ENCODE measurements at regions not wholly inside any gene's neighbourhood (a gene's known extent, or its start where the extent isn't known, plus 50 kb on each side); places are given as distances from the start of the nearest gene placed in this dataset.

DNA sequence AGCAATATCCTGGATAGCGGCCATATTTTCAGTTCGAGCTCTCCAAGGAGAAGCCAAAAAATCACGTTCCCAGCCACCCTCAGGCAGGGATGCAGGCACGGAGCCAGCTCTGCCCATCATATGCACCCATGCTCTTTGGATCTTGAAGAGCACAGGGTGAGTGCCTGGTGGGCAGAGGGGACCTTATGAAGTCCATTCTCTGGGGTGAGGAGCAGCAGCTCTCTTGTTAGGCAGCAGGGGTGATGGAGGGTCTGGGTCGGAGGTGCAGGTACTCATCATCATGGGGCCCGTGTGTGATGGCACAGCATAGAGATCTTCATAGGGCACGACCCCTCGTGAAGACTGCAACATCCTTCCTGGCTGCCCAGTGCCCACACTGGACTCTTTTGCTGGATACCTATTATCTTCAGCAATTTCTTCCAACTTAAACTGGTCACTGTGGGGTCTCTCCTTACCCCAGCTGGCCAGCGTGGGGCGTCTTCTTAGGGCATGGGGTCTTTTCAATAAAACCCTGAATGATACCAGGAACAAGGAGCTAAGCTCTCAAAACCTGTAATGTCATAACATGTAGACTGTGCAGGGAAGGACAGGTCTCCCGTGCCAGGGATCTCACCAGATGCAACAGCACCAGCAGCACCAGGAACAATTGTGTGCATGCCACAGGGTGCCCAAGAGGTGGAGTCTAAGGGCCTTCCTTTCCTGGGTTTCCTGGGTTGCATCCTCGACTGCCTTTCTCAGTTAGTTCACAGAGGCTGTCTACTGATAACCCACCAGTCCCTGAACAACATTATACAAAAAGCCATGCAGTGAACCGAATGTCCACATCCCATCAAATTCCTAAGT, 165.0 kb downstream of the TENT4A start:
- TF ChIP-seq CEBPB (IDR thresholded peaks at IDR 0.05), result no peak
- TF ChIP-seq, protein P1, sequence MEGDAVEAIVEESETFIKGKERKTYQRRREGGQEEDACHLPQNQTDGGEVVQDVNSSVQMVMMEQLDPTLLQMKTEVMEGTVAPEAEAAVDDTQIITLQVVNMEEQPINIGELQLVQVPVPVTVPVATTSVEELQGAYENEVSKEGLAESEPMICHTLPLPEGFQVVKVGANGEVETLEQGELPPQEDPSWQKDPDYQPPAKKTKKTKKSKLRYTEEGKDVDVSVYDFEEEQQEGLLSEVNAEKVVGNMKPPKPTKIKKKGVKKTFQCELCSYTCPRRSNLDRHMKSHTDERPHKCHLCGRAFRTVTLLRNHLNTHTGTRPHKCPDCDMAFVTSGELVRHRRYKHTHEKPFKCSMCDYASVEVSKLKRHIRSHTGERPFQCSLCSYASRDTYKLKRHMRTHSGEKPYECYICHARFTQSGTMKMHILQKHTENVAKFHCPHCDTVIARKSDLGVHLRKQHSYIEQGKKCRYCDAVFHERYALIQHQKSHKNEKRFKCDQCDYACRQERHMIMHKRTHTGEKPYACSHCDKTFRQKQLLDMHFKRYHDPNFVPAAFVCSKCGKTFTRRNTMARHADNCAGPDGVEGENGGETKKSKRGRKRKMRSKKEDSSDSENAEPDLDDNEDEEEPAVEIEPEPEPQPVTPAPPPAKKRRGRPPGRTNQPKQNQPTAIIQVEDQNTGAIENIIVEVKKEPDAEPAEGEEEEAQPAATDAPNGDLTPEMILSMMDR (IDR thresholded peaks at IDR 0.05), result no peak
- no peak for TF ChIP-seq BHLHE40 (IDR thresholded peaks at IDR 0.05; ENCODE audit: low read depth, low read length)
- TF ChIP-seq, protein P2, sequence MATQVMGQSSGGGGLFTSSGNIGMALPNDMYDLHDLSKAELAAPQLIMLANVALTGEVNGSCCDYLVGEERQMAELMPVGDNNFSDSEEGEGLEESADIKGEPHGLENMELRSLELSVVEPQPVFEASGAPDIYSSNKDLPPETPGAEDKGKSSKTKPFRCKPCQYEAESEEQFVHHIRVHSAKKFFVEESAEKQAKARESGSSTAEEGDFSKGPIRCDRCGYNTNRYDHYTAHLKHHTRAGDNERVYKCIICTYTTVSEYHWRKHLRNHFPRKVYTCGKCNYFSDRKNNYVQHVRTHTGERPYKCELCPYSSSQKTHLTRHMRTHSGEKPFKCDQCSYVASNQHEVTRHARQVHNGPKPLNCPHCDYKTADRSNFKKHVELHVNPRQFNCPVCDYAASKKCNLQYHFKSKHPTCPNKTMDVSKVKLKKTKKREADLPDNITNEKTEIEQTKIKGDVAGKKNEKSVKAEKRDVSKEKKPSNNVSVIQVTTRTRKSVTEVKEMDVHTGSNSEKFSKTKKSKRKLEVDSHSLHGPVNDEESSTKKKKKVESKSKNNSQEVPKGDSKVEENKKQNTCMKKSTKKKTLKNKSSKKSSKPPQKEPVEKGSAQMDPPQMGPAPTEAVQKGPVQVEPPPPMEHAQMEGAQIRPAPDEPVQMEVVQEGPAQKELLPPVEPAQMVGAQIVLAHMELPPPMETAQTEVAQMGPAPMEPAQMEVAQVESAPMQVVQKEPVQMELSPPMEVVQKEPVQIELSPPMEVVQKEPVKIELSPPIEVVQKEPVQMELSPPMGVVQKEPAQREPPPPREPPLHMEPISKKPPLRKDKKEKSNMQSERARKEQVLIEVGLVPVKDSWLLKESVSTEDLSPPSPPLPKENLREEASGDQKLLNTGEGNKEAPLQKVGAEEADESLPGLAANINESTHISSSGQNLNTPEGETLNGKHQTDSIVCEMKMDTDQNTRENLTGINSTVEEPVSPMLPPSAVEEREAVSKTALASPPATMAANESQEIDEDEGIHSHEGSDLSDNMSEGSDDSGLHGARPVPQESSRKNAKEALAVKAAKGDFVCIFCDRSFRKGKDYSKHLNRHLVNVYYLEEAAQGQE (IDR thresholded peaks at IDR 0.05), result no peak
- TF ChIP-seq SMC3 (IDR thresholded peaks at IDR 0.05), result no peak
- no peak for TF ChIP-seq HOXB5 (CRISPR knock-in tag; IDR thresholded peaks at IDR 0.05)
- TF ChIP-seq ZFP36 (IDR thresholded peaks at IDR 0.05; ENCODE audit: borderline replicate concordance, partially characterized antibody), result no peak
- TF ChIP-seq CBX8 (IDR thresholded peaks at IDR 0.05), result no peak
- TF ChIP-seq POLR2A (IDR thresholded peaks at IDR 0.05; ENCODE audit: low read length), result no peak
- TF ChIP-seq EP300 (IDR thresholded peaks at IDR 0.05), result no peak
- TF ChIP-seq CHD2 (IDR thresholded peaks at IDR 0.05; ENCODE audit: low read length, partially characterized antibody), result no peak
- TF ChIP-seq RNF2 (IDR thresholded peaks at IDR 0.05; ENCODE audit: borderline replicate concordance, low read depth), result no peak
- no peak for TF ChIP-seq SREBF2 (IDR thresholded peaks at IDR 0.05)
- TF ChIP-seq, protein P3, sequence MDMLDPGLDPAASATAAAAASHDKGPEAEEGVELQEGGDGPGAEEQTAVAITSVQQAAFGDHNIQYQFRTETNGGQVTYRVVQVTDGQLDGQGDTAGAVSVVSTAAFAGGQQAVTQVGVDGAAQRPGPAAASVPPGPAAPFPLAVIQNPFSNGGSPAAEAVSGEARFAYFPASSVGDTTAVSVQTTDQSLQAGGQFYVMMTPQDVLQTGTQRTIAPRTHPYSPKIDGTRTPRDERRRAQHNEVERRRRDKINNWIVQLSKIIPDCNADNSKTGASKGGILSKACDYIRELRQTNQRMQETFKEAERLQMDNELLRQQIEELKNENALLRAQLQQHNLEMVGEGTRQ (IDR thresholded peaks at IDR 0.05), result no peak

All from A549 (cell line).